Gastrocnemius medialis (tissue), 4 donors: ENCODE measurements at regions not wholly inside any gene's neighbourhood (a gene's known extent, or its start where the extent isn't known, plus 50 kb on each side); places are given as distances from the start of the nearest gene placed in this dataset.
A peak's percentile ranks its signal among the peaks of the same experiment; 100 is the strongest.
"Not testable (repeated sequence)": the region's sequence is repeated elsewhere in the genome, so short reads cannot be mapped to it uniquely, and the experiment has no call there.

Experiments
- ATAC-seq, 2 donors: fragments of 150-250 bp; one replicate each; pipeline ENCODE4 v1.9.1; 2016
- DNase-seq, 2 donors: peaks; one replicate each; pipeline ENCODE4 v3.0.0-alpha.2; 2019
- H3K27ac ChIP-seq, 4 donors: fragments of 200-600 bp; sonication (generic); 1 replicate in 1 of 4; 2 replicates in 3 of 4; pipeline ENCODE4 v1.5.1; 2016 to 2018; ENCODE audit warnings: mild to moderate bottlenecking in 2 of 4, moderate library complexity in 1 of 4
- H3K27me3 ChIP-seq, 3 donors: fragments of 200-600 bp; sonication (generic) in 2 of 3; 1 replicate in 1 of 3; 2 replicates in 2 of 3; pipeline versions ENCODE4 v1.5.1 to v1.6.0; 2016 to 2019; ENCODE audit warnings: mild to moderate bottlenecking in 1 of 3, moderate library complexity in 1 of 3
- H3K36me3 ChIP-seq, 2 donors: fragments of 200-600 bp; sonication (generic) in 1 of 2; one replicate each; pipeline ENCODE4 v1.5.1; 2017 to 2018
- H3K4me1 ChIP-seq, 2 donors: fragments of 200-600 bp; sonication (generic) in 1 of 2; one replicate each; pipeline ENCODE4 v1.5.1; 2016 to 2017; ENCODE audit warnings: mild to moderate bottlenecking in 2 of 2
- H3K4me3 ChIP-seq, 4 donors: fragments of 200-600 bp; sonication (generic) in 3 of 4; 1 replicate in 1 of 4; 2 replicates in 3 of 4; pipeline ENCODE4 v1.5.1; 2016 to 2019; ENCODE audit warnings: mild to moderate bottlenecking in 2 of 4
- H3K9me3 ChIP-seq, 3 donors: fragments of 200-600 bp; sonication (generic) in 2 of 3; 1 replicate in 1 of 3; 2 replicates in 2 of 3; pipeline ENCODE4 v1.5.1; 2016 to 2019
- POLR2A ChIP-seq, 2 donors: fragments of 450-650 bp; IDR thresholded peaks; one replicate each; pipeline ENCODE4 v1.6.1; 2017; ENCODE audit warnings: antibody characterized with exemption in 2 of 2, mild to moderate bottlenecking in 2 of 2, moderate library complexity in 2 of 2
- in situ Hi-C, 4 donors: fragments of 200-750 bp; cut with MboI; loops; one replicate each; pipeline versions ENCODE4 v1.15.0 to v1.8.0; 2017; ENCODE audit warnings: low sequenced_read_pairs in 4 of 4
- intact Hi-C: fragments of 100-400 bp; cut with DNase I; formaldehyde crosslinking; loops from one replicate; pipeline ENCODE4 v1.15.1; 2023; ENCODE audit warnings: low total_unique reads
- TF ChIP-seq, protein P1 (sequence below), 5 experiments: fragments of 450-650 bp in 3 of 5; fragments of 200-600 bp in 2 of 5; sonication (generic) in 2 of 5; IDR thresholded peaks in 4 of 5; conservative IDR thresholded peaks in 1 of 5; 1 replicate in 4 of 5; 2 replicates in 1 of 5; pipeline ENCODE4 v1.5.1; 2016 to 2019; ENCODE audit warnings: antibody characterized with exemption in 5 of 5, mild to moderate bottlenecking in 3 of 5, moderate library complexity in 3 of 5

DNA sequence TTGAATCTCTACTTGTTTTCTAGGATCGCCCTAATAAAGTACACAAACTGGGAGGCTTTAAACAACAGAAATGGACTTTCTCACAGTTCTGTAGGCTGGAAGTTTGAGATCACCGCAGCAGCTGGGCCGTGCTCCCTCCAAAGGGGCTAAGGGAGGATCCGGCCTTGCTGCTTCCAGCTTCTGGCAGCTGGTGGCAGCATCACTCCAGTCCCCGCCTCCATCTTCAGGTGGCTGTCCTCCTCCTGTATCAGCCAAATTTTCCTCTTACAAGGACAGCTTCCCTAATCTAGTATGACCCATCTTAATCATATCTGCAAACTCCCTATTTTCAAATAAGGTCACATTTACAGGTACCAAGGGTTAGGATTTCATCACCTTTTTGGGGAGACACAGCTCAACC, 120.5 kb downstream of the MRPL57 start:
- Histone ChIP-seq H3K27ac (peak overlapping the region in 3 of 4 donors; percentile 12 to 65 (median 46)), H3K4me1 (peaks cover 11 to 14% of the 10 kb centered on the region in 2 donors)
- TF ChIP-seq, protein P1, sequence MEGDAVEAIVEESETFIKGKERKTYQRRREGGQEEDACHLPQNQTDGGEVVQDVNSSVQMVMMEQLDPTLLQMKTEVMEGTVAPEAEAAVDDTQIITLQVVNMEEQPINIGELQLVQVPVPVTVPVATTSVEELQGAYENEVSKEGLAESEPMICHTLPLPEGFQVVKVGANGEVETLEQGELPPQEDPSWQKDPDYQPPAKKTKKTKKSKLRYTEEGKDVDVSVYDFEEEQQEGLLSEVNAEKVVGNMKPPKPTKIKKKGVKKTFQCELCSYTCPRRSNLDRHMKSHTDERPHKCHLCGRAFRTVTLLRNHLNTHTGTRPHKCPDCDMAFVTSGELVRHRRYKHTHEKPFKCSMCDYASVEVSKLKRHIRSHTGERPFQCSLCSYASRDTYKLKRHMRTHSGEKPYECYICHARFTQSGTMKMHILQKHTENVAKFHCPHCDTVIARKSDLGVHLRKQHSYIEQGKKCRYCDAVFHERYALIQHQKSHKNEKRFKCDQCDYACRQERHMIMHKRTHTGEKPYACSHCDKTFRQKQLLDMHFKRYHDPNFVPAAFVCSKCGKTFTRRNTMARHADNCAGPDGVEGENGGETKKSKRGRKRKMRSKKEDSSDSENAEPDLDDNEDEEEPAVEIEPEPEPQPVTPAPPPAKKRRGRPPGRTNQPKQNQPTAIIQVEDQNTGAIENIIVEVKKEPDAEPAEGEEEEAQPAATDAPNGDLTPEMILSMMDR (IDR thresholded peaks at IDR 0.05 in 4 of 5, conservative IDR thresholded peaks at IDR 0.05 in 1 of 5) = peak in 1 of 5 experiments; percentile 36
- H3K27me3 ChIP-seq, H3K36me3 ChIP-seq, H3K9me3 ChIP-seq, H3K4me3 ChIP-seq: not testable (repeated sequence)
- in situ Hi-C loops (loop anchor here (5.0 to 10.0 kb wide), 2 partner anchors 178 to 355 kb away; no protein-coding TSS in a partner anchor), intact Hi-C loops (loop anchor here (1.0 to 5.0 kb wide), 2 partner anchors 160 to 180 kb away; partner anchors contain the start of gene ZDHHC20)
- ATAC-seq (peak in 1 of 2 donors; percentile 28), DNase-seq (peak in 1 of 2 donors; percentile 18)

- ATAC-seq (peak in 1 of 2 donors; percentile 12), DNase-seq (no peak)
- H3K4me1 ChIP-seq = peaks cover 11 to 14% of the 10 kb centered on the region in 2 donors
- peak overlapping the region; percentile 12 to 65 (median 47) for H3K27ac ChIP-seq
- no peaks in the 10 kb centered on the region for H3K36me3 ChIP-seq
- in situ Hi-C loops = loop anchor here (5.0 to 10.0 kb wide), 2 partner anchors 177 to 355 kb away; no protein-coding TSS in a partner anchor
- H3K27me3 ChIP-seq = no peaks in the 10 kb centered on the region
- TF ChIP-seq, protein P1 (IDR thresholded peaks at IDR 0.05 in 4 of 5, conservative IDR thresholded peaks at IDR 0.05 in 1 of 5) = no peak
- no peak for TF ChIP-seq POLR2A (IDR thresholded peaks at IDR 0.05)
- H3K4me3 ChIP-seq = peak overlapping the region; percentile 76 to 100 (median 90)
- intact Hi-C loops = loop anchor here (1.0 to 5.0 kb wide), 2 partner anchors 160 to 180 kb away; partner anchors contain the start of gene ZDHHC20
- H3K9me3 ChIP-seq = no peaks in the 10 kb centered on the region
Observed at GRCh38 chr13:21297447-21297846, 121.0 kb downstream of the MRPL57 start.

DNA sequence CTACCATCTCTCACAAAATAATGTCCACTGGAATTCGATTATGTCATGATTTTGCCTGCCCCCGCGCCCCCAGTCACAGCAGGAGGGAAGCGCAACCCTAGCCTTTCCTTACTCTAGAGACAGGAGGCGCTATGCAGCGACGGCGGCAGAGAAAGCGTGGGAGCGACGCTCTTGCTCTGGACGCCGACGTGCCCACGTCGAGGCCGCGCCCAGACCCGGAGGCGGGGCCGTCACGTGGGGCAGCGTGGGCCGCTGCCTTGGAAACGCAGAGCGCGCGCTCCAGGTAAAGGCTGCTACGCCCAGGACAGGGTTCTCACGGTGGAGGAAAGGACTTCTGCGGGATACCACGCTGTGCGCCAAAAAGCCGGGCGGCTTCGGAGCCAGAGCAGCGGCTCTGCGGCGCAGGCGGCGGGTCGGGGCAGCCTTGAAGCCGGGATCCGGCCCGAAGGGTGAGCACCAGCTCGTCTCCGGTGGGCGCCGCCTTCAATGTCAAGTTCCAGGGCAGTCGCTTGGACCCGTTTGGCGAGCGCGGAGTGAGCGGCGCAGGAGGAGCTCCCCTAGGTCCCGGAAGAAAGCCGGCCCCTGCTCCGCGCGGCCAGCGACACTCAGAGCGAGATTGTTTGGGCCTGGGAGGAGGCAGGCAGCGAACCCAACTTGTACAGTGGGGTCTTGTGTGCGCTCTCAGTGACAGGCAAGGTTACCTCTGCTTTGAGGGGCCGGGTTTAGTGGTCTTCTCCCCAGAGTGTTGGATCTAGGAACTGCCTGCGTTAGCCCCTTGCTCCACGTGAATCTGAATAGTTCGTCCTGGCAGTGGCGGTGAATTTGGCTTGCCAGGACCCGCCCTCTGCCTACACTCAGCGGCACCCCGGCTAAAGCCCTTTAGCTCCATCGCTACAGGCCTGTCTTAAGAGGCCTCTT, 121.7 kb downstream of the MRPL57 start:
- Histone ChIP-seq H3K27me3 (no peaks in the 10 kb centered on the region), H3K36me3 (no peaks in the 10 kb centered on the region), H3K4me3 (peak overlapping the region; percentile 76 to 100 (median 90)), H3K4me1 (peaks cover 11 to 14% of the 10 kb centered on the region in 2 donors), H3K27ac (peak overlapping the region; percentile 29 to 65 (median 47)), H3K9me3 (no peaks in the 10 kb centered on the region)
- intact Hi-C loops = loop anchor here (1.0 to 5.0 kb wide), 3 partner anchors 159 to 355 kb away; partner anchors contain the start of gene ZDHHC20
- TF ChIP-seq, protein P1 (IDR thresholded peaks at IDR 0.05 in 4 of 5, conservative IDR thresholded peaks at IDR 0.05 in 1 of 5) = peak; percentile 78 to 91 (median 80)
- no peak for TF ChIP-seq POLR2A (IDR thresholded peaks at IDR 0.05)
- in situ Hi-C loops = loop anchor here (5.0 to 10.0 kb wide), 2 partner anchors 177 to 356 kb away; no protein-coding TSS in a partner anchor
- peak; percentile 38 to 68 for DNase-seq
- peak; percentile 98 to 99 for ATAC-seq

GRCh38 chr13:21304256-21304655, 127.8 kb downstream of the MRPL57 start:
- H3K9me3 ChIP-seq = no peaks in the 10 kb centered on the region
- TF ChIP-seq, protein P1 (IDR thresholded peaks at IDR 0.05 in 4 of 5, conservative IDR thresholded peaks at IDR 0.05 in 1 of 5) = no peak
- no peak for TF ChIP-seq POLR2A (IDR thresholded peaks at IDR 0.05)
- intact Hi-C loops (no loop called here), in situ Hi-C loops (no loop called here)
- DNase-seq (no peak), ATAC-seq (no peak)
- H3K27me3 ChIP-seq = no peaks in the 10 kb centered on the region
- H3K4me3 ChIP-seq = no peak overlapping the region
- H3K27ac ChIP-seq = no peak overlapping the region
- H3K4me1 ChIP-seq = peaks cover 3% of the 10 kb centered on the region in 2 donors
- H3K36me3 ChIP-seq = no peaks in the 10 kb centered on the region

GRCh38 chr13:21306300-21307073, 130.0 kb downstream of the MRPL57 start:
- ATAC-seq, H3K9me3 ChIP-seq, H3K27me3 ChIP-seq, H3K36me3 ChIP-seq, H3K27ac ChIP-seq, DNase-seq, intact Hi-C loops, H3K4me1 ChIP-seq, in situ Hi-C loops, H3K4me3 ChIP-seq: not testable (repeated sequence)

GRCh38 chr13:21307158-21307557, 130.7 kb downstream of the MRPL57 start:
- ATAC-seq (peak in 1 of 2 donors; percentile 72), DNase-seq (peak in 1 of 2 donors; percentile 26)
- H3K36me3 ChIP-seq, H3K27ac ChIP-seq, H3K4me1 ChIP-seq, intact Hi-C loops, in situ Hi-C loops, H3K27me3 ChIP-seq, H3K9me3 ChIP-seq, H3K4me3 ChIP-seq: not testable (repeated sequence)
